ENCODE measurements at regions not wholly inside any gene's neighbourhood (a gene's known extent, or its start where the extent isn't known, plus 50 kb on each side); places are given as distances from the start of the nearest gene placed in this dataset.
A peak's percentile ranks its signal among the peaks of the same experiment; 100 is the strongest.

DNA sequence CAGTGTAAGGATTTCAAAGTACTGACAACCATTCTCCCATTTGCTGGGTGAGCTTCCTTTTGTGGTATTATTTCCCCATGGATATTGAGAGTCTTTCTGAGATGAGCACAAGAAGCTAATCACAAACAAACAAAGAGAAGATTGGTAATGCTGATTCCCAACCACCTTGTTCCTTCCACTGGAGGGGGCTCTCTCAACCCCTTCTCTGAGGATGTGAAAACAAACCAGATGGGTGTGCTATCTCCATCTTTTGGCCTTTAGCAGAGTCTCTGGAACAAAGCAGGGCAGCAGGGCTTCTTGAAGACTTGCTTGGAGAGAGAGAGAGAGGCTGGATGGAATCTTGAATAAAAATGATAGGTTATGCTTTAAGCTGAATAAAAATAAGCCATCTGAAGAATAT, 576.7 kb upstream of the ZNF462 start:
- TF ChIP-seq REST (IDR thresholded peaks at IDR 0.05; ENCODE audit: borderline replicate concordance) (no peak), CTCF (IDR thresholded peaks at IDR 0.05; ENCODE audit: poor library complexity, severe bottlenecking) (peak; percentile 47), EZH2 (IDR thresholded peaks at IDR 0.05; ENCODE audit: borderline replicate concordance, insufficient read depth, low read length, poor library complexity, severe bottlenecking) (no peak), TAF1 (IDR thresholded peaks at IDR 0.05; ENCODE audit: low read depth) (no peak), EP300 (conservative IDR thresholded peaks at IDR 0.05; ENCODE audit: poor library complexity, severe bottlenecking) (no peak), SMC3 (conservative IDR thresholded peaks at IDR 0.05; ENCODE audit: poor library complexity) (peak; percentile 21), POLR2AphosphoS5 (IDR thresholded peaks at IDR 0.05) (no peak), RAD21 (conservative IDR thresholded peaks at IDR 0.05) (peak; percentile 30)

Measured in neural cell (in vitro differentiated cells).